ENCODE measurements at regions not wholly inside any gene's neighbourhood (a gene's known extent, or its start where the extent isn't known, plus 50 kb on each side); places are given as distances from the start of the nearest gene placed in this dataset.

- H4K20me1 ChIP-seq (ENCODE audit: insufficient read depth), result no peaks in the 10 kb centered on the region
- H3K36me3 ChIP-seq (ENCODE audit: control insufficient read depth in 1 of 2, insufficient read depth in 2 of 2, low read length in 2 of 2), result no peaks in the 10 kb centered on the region
- H3K27ac ChIP-seq (ENCODE audit: low read depth, low read length), result no peak overlapping the region
- H3K79me2 ChIP-seq (ENCODE audit: insufficient read depth, low read length), result no peaks in the 10 kb centered on the region
- H2AFZ ChIP-seq (ENCODE audit: low read depth, low read length, poor library complexity, severe bottlenecking), result no peak overlapping the region
- DNase-seq (ENCODE audit: low read depth, low spot score) (no peak), ATAC-seq (no peak)
- CTCF ChIA-PET, result no interaction called here
- H3K9me3 ChIP-seq (ENCODE audit: control insufficient read depth in 1 of 2, insufficient read depth in 1 of 2, low read depth in 1 of 2, low read length in 2 of 2), result peaks cover 0 to 4% of the 10 kb centered on the region in 2 experiments; a peak in 1 of 4 replicates
- H3K9ac ChIP-seq (ENCODE audit: low read length), result no peak overlapping the region
- no peaks in the 10 kb centered on the region for H3K4me1 ChIP-seq (ENCODE audit: control insufficient read depth in 1 of 2, insufficient read depth in 2 of 2, low read length in 2 of 2)
- TF ChIP-seq YY1 (IDR thresholded peaks at IDR 0.05; ENCODE audit: extremely low read depth, insufficient replicate concordance, low read depth, low read length) (no peak), JUND (IDR thresholded peaks at IDR 0.05) (no peak), RAD21 (IDR thresholded peaks at IDR 0.05; ENCODE audit: low read depth) (no peak), CBX3 (IDR thresholded peaks at IDR 0.05; ENCODE audit: low read depth) (no peak), CEBPB (IDR thresholded peaks at IDR 0.05; ENCODE audit: low read depth) (no peak), ZFX (IDR thresholded peaks at IDR 0.05) (no peak), MAX (IDR thresholded peaks at IDR 0.05) (no peak), POLR2AphosphoS5 (IDR thresholded peaks at IDR 0.05; ENCODE audit: low read depth, low read length) (no peak), EZH2 (IDR thresholded peaks at IDR 0.05) (no peak), SP1 (IDR thresholded peaks at IDR 0.05; ENCODE audit: low read depth) (no peak), SIN3A (IDR thresholded peaks at IDR 0.05; ENCODE audit: low read depth) (no peak)
- TF ChIP-seq, protein P1, sequence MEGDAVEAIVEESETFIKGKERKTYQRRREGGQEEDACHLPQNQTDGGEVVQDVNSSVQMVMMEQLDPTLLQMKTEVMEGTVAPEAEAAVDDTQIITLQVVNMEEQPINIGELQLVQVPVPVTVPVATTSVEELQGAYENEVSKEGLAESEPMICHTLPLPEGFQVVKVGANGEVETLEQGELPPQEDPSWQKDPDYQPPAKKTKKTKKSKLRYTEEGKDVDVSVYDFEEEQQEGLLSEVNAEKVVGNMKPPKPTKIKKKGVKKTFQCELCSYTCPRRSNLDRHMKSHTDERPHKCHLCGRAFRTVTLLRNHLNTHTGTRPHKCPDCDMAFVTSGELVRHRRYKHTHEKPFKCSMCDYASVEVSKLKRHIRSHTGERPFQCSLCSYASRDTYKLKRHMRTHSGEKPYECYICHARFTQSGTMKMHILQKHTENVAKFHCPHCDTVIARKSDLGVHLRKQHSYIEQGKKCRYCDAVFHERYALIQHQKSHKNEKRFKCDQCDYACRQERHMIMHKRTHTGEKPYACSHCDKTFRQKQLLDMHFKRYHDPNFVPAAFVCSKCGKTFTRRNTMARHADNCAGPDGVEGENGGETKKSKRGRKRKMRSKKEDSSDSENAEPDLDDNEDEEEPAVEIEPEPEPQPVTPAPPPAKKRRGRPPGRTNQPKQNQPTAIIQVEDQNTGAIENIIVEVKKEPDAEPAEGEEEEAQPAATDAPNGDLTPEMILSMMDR (IDR thresholded peaks at IDR 0.05 in 2 of 3, conservative IDR thresholded peaks at IDR 0.05 in 1 of 3; ENCODE audit: borderline replicate concordance in 1 of 3, insufficient read depth in 1 of 3, low read depth in 2 of 3, low read length in 2 of 3), result no peak
- TF ChIP-seq, protein P2, sequence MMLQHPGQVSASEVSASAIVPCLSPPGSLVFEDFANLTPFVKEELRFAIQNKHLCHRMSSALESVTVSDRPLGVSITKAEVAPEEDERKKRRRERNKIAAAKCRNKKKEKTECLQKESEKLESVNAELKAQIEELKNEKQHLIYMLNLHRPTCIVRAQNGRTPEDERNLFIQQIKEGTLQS (IDR thresholded peaks at IDR 0.05), result no peak
- RAD21 ChIA-PET (ENCODE audit: low non-redundant PET in 1 of 2, low total read pairs in 2 of 2, uncharacterized antibody in 2 of 2, unreplicated experiment in 2 of 2), result no interaction called here
- H3K4me3 ChIP-seq (replicated peaks in 1 of 2; ENCODE audit: low read depth in 1 of 2, low read length in 2 of 2), result no peak overlapping the region
- no peak overlapping the region for H3K4me2 ChIP-seq (ENCODE audit: low read length)
- H3K27me3 ChIP-seq (ENCODE audit: insufficient read depth, low read length), result no peaks in the 10 kb centered on the region
- H3K9me2 ChIP-seq (ENCODE audit: insufficient read depth), result no peaks in the 10 kb centered on the region
- intact Hi-C loops (cut with micrococcal nuclease), result no loop called here
- POLR2A ChIA-PET, result no interaction called here
- no TSS peak for BruUV-seq (replicated peaks)
Measured at GRCh38 chr12:43029971-43030370, 440.4 kb upstream of the PRICKLE1 start.
